Right lobe of liver (tissue), 6 donors: ENCODE measurements at regions not wholly inside any gene's neighbourhood (a gene's known extent, or its start where the extent isn't known, plus 50 kb on each side); places are given as distances from the start of the nearest gene placed in this dataset.
A peak's percentile ranks its signal among the peaks of the same experiment; 100 is the strongest.

ENCODE experiments used
- ATAC-seq, 4 donors: fragments of 200-7000 bp; cut with Tn5 transposase; one replicate each; pipeline ENCODE4 v1.9.1; 2020; ENCODE audit warnings: mild to moderate bottlenecking in 4 of 4, moderate library complexity in 4 of 4
- DNase-seq, 3 donors: peaks; one replicate each; pipeline ENCODE4 v3.0.0-alpha.2; 2020
- H3K27ac ChIP-seq, 3 donors: fragments of 200-600 bp; one replicate each; pipeline ENCODE4 v1.8.0; 2022
- H3K27me3 ChIP-seq, 2 donors: fragments of 200-600 bp; one replicate each; pipeline ENCODE4 v1.8.0; 2022
- H3K36me3 ChIP-seq, 4 donors: fragments of 200-600 bp; sonication (generic) in 1 of 4; one replicate each; pipeline versions ENCODE4 v1.5.1 to v1.8.0; 2017 to 2022; ENCODE audit warnings: control low read depth in 1 of 4
- H3K4me1 ChIP-seq, 4 donors: fragments of 200-600 bp; sonication (generic) in 1 of 4; one replicate each; pipeline versions ENCODE4 v1.5.1 to v1.8.0; 2017 to 2022; ENCODE audit warnings: control low read depth in 1 of 4
- H3K4me3 ChIP-seq, 3 donors: fragments of 200-600 bp; one replicate each; pipeline ENCODE4 v1.8.0; 2022
- H3K9me3 ChIP-seq, 4 donors: fragments of 200-600 bp; sonication (generic) in 1 of 4; one replicate each; pipeline versions ENCODE4 v1.5.1 to v1.8.0; 2017 to 2022; ENCODE audit warnings: control low read depth in 1 of 4
- CTCF ChIP-seq, 4 donors: fragments of 200-600 bp in 3 of 4; fragments of 450-650 bp in 1 of 4; IDR thresholded peaks; one replicate each; pipeline versions ENCODE4 v1.5.1 to v1.8.0; 2016 to 2022; ENCODE audit warnings: antibody characterized with exemption in 4 of 4, mild to moderate bottlenecking in 2 of 4
- POLR2A ChIP-seq: fragments of 450-650 bp; IDR thresholded peaks from one replicate; pipeline ENCODE4 v1.6.1; 2017; ENCODE audit warnings: antibody characterized with exemption, mild to moderate bottlenecking
- WGBS: methylation state at CpG from one replicate; pipeline ENCODE4 v1.1.6; 2018; ENCODE audit warnings: low coverage, low lambda C conversion rate; ENCODE audit not compliant: insufficient coverage; ENCODE audit errors: missing lambda C conversion rate; 5-methylcytosine and 5-hydroxymethylcytosine counted together
- intact Hi-C, 2 donors: fragments of 100-400 bp; cut with DNase I; formaldehyde crosslinking; loops; one replicate each; pipeline versions ENCODE4 v1.11.2 to v1.14.1; 2022
- donor health status: DM: no; HTN: yes; CAD: no.
- donor health status: DM: no; HTN: no; CAD: no.
- donor health status: DM: no; HTN: no; CAD: no.
- donor health status: DM: no; HTN: yes; CAD: no.
- donor health status: DM: no; HTN: yes; CAD: no.

- ATAC-seq (no peak), DNase-seq (no peak)
- H3K4me3 ChIP-seq: no peak overlapping the region
- WGBS: 93% methylated on average over 2 of the region's 16 CpGs
- no peaks in the 10 kb centered on the region for H3K27me3 ChIP-seq
- no peaks in the 10 kb centered on the region for H3K36me3 ChIP-seq
- no peaks in the 10 kb centered on the region for H3K4me1 ChIP-seq
- H3K9me3 ChIP-seq: no peaks in the 10 kb centered on the region
- intact Hi-C loops: no loop called here
- H3K27ac ChIP-seq: no peak overlapping the region
- TF ChIP-seq CTCF (IDR thresholded peaks at IDR 0.05): no peak
- TF ChIP-seq POLR2A: no peak
Observed at GRCh38 chr12:13365748-13366366, 169.3 kb downstream of the EMP1 start.

DNA sequence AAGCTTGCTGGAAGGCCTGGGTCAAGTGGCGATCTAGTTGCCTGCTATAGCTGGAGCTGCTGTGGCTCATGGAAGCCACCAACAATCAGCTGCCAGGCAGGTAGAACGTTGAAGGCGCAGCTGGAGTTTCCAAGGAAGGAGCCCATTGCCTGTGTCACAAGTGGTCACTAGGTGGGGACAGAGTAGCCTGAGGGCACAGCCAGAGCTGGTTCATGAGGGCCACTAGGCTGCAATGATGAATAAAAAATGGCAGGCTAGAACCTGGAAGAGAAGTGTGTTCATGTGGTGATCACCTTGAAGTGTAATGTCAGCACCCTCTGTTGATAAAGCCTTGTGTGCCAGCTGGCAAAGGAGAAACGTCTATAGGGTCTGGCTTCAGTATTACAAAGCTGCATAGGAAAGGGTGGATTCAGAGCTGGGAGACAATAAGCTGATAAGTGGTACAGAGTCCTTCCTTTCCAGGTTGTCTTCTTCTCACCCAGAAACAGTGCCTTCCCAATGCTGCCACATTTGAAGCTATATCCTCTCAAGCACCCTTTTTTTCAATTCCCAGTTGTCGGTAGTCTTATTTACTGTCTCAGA lies 165.8 kb downstream of the EMP1 start:
- peak; percentile 63 to 77 (median 68) for DNase-seq

DNA sequence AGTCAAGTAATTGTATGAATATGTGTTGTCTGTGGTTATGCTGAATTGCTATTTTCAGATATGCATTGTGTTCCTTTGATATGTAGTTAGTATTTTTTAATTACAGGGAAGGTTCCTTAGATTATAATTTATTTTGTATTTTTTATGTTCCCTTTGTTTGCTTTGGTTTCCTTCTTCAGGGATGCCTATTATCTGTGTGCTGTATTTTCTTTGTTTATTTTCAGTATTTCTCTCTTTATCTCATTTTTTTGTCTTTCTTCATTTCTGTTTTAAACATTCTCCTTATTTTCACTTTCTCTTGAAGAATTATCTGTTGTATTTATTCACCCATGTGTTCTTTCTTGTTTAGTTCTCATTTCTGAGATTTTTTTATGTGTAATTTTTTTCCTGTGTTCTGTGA lies 163.1 kb downstream of the EMP1 start:
- TF ChIP-seq CTCF (IDR thresholded peaks at IDR 0.05) (no peak), POLR2A (no peak)
- no peaks in the 10 kb centered on the region for H3K36me3 ChIP-seq
- no peak overlapping the region for H3K27ac ChIP-seq
- no peaks in the 10 kb centered on the region for H3K4me1 ChIP-seq
- no peak for DNase-seq
- no peaks in the 10 kb centered on the region for H3K27me3 ChIP-seq
- H3K4me3 ChIP-seq: no peak overlapping the region
- no peak for ATAC-seq
- H3K9me3 ChIP-seq: no peaks in the 10 kb centered on the region
- intact Hi-C loops: no loop called here

More for the DNA sequence above, 165.8 kb downstream of the EMP1 start:
- 39% methylated on average over 5 of the region's 5 CpGs for WGBS
- peak; percentile 100 for ATAC-seq
- no peak overlapping the region for H3K27ac ChIP-seq
- H3K4me1 ChIP-seq: no peaks in the 10 kb centered on the region
- no peaks in the 10 kb centered on the region for H3K9me3 ChIP-seq
- H3K36me3 ChIP-seq: no peaks in the 10 kb centered on the region
- intact Hi-C loops: no loop called here
- no peaks in the 10 kb centered on the region for H3K27me3 ChIP-seq
- no peak overlapping the region for H3K4me3 ChIP-seq
- TF ChIP-seq CTCF (IDR thresholded peaks at IDR 0.05): peak; percentile 69 to 88 (median 79)
- TF ChIP-seq POLR2A: no peak

DNA sequence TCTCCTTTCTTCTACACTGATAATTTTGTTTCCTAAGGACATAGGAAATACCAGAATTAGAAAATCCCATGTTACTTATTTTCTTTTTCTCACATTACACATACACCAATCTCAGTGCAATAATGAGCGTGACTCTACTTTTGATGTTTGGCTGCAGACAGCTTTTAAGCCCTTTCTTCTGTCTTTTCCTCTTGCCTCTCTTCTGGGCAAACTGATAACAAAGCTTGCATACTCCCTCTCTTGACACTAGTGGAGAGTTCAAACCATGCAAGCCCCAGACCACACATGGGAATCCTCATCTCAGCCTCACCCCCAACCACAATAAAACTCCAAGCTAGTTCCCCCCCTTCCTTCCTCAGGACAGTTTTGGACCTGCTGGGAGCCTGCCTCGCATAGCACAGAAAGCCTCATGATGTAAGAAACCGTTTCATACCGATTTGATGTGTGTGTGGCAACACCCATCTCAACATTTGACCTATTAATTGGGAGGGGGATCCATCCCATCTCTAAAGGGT lies 161.9 kb downstream of the EMP1 start:
- Histone ChIP-seq H3K36me3 (no peaks in the 10 kb centered on the region), H3K27me3 (no peaks in the 10 kb centered on the region), H3K4me3 (no peak overlapping the region), H3K27ac (no peak overlapping the region), H3K9me3 (no peaks in the 10 kb centered on the region), H3K4me1 (no peaks in the 10 kb centered on the region)
- ATAC-seq (no peak), DNase-seq (no peak)
- TF ChIP-seq CTCF (IDR thresholded peaks at IDR 0.05) (no peak), POLR2A (no peak)
- WGBS: 56% methylated on average over 4 of the region's 4 CpGs
- intact Hi-C loops: no loop called here
